HG03103 (cell line): ENCODE measurements at regions not wholly inside any gene's neighbourhood (a gene's known extent, or its start where the extent isn't known, plus 50 kb on each side); places are given as distances from the start of the nearest gene placed in this dataset.

Source experiments
- ATAC-seq: cut with Tn5 transposase; IDR thresholded peaks from one replicate; pipeline ENCODE4 v1.9.1; 2021; ENCODE audit warnings: low read depth; ENCODE audit not compliant: unreplicated experiment

GRCh38 chr18:51397347-51397962, 200.0 kb upstream of the MEX3C start:
- ATAC-seq = no peak

- no peak for ATAC-seq
These were observed 200.6 kb upstream of the MEX3C start for GRCh38 chr18:51398104-51398503.

GRCh38 chr18:51399491-51400122, 202.1 kb upstream of the MEX3C start:
- ATAC-seq = no peak

GRCh38 chr18:51400721-51401120, 203.2 kb upstream of the MEX3C start:
- ATAC-seq = no peak

- no peak for ATAC-seq
These were observed 204.4 kb upstream of the MEX3C start for GRCh38 chr18:51401912-51402311.

- ATAC-seq = no peak
These were observed 207.1 kb upstream of the MEX3C start for GRCh38 chr18:51404620-51405019.

- no peak for ATAC-seq
These were observed 208.4 kb upstream of the MEX3C start for GRCh38 chr18:51405683-51406477.

GRCh38 chr18:51417643-51418483, 220.4 kb upstream of the MEX3C start:
- no peak for ATAC-seq

- peak; percentile 64 for ATAC-seq
These were observed 228.0 kb upstream of the MEX3C start for GRCh38 chr18:51425475-51425874.

- no peak for ATAC-seq
These were observed 228.4 kb upstream of the MEX3C start for GRCh38 chr18:51425889-51426288.

GRCh38 chr18:51426996-51427395, 229.5 kb upstream of the MEX3C start:
- ATAC-seq = no peak

- ATAC-seq = no peak
These were observed 232.2 kb upstream of the MEX3C start for GRCh38 chr18:51429644-51430043.

- no peak for ATAC-seq
These were observed 233.1 kb upstream of the MEX3C start for GRCh38 chr18:51430538-51430937.

GRCh38 chr18:51433296-51433695, 235.8 kb upstream of the MEX3C start:
- ATAC-seq = no peak

GRCh38 chr18:51433881-51434280, 236.4 kb upstream of the MEX3C start:
- ATAC-seq = no peak

GRCh38 chr18:51437280-51438271, 240.1 kb upstream of the MEX3C start:
- no peak for ATAC-seq

- no peak for ATAC-seq
These were observed 241.4 kb upstream of the MEX3C start for GRCh38 chr18:51438797-51439350.

GRCh38 chr18:51442012-51442411, 244.5 kb upstream of the MEX3C start:
- ATAC-seq = no peak

GRCh38 chr18:51446571-51447210, 249.2 kb upstream of the MEX3C start:
- no peak for ATAC-seq
